BLaER1 treated with 17β-estradiol and CSF1 and Interleukin-3, amounts not matched to agents 10 nM and 100 nM (cell line): ENCODE measurements at regions not wholly inside any gene's neighbourhood (a gene's known extent, or its start where the extent isn't known, plus 50 kb on each side); places are given as distances from the start of the nearest gene placed in this dataset.

Source experiments
- H3K27ac ChIP-seq, 11 experiments: shearing (Covaris generic); formaldehyde crosslinking; 2 replicates each; pipeline ENCODE4 v1.8.1; 2022
- H3K27me3 ChIP-seq, 11 experiments: shearing (Covaris generic); formaldehyde crosslinking; 2 replicates each; pipeline ENCODE4 v1.8.1; 2022
- H3K36me3 ChIP-seq, 11 experiments: shearing (Covaris generic); formaldehyde crosslinking; 2 replicates each; pipeline ENCODE4 v1.8.1; 2022
- H3K4me1 ChIP-seq, 10 experiments: shearing (Covaris generic); formaldehyde crosslinking; 2 replicates each; pipeline ENCODE4 v1.8.1; 2022
- H3K4me2 ChIP-seq, 11 experiments: shearing (Covaris generic); formaldehyde crosslinking; 2 replicates each; pipeline ENCODE4 v1.8.1; 2022
- H3K4me3 ChIP-seq, 10 experiments: shearing (Covaris generic); formaldehyde crosslinking; 2 replicates each; pipeline ENCODE4 v1.8.1; 2022
- H3K9ac ChIP-seq, 11 experiments: shearing (Covaris generic); formaldehyde crosslinking; 2 replicates each; pipeline ENCODE4 v1.8.1; 2022
- H3K9me3 ChIP-seq, 11 experiments: shearing (Covaris generic); formaldehyde crosslinking; replicated peaks in 1 of 11; 2 replicates each; pipeline ENCODE4 v1.8.1; 2022
- H4K20me1 ChIP-seq, 11 experiments: shearing (Covaris generic); formaldehyde crosslinking; 2 replicates each; pipeline ENCODE4 v1.8.1; 2022
- Cebpa-rat ChIP-seq, 11 experiments: shearing (Covaris generic); IDR thresholded peaks; 2 replicates each; pipeline ENCODE4 v1.8.1; 2022

GRCh38 chr6:1479095-1479494 is 89.7 kb downstream of the FOXF2 start:
- Histone ChIP-seq H3K4me2 (no peak overlapping the region), H3K27ac (no peak overlapping the region)

GRCh38 chr6:1479601-1480221 is 90.3 kb downstream of the FOXF2 start:
- no peaks in the 10 kb centered on the region for H3K9me3 ChIP-seq
- no peak overlapping the region for H3K4me2 ChIP-seq
- no peaks in the 10 kb centered on the region for H3K36me3 ChIP-seq
- no peaks in the 10 kb centered on the region for H3K27me3 ChIP-seq
- no peak overlapping the region for H3K27ac ChIP-seq
- H3K4me1 ChIP-seq, result peaks cover 11 to 18% (median 15%) of the 10 kb centered on the region in 10 experiments
- no peak overlapping the region for H3K4me3 ChIP-seq
- no peak overlapping the region for H3K9ac ChIP-seq
- no peaks in the 10 kb centered on the region for H4K20me1 ChIP-seq
- TF ChIP-seq Cebpa-rat (IDR thresholded peaks at IDR 0.05), result no peak

More at GRCh38 chr6:1479095-1479494, 89.7 kb downstream of the FOXF2 start:
- TF ChIP-seq Cebpa-rat (IDR thresholded peaks at IDR 0.05), result no peak
- Histone ChIP-seq H3K9ac (no peak overlapping the region), H3K4me3 (no peak overlapping the region), H3K27me3 (no peaks in the 10 kb centered on the region), H3K9me3 (no peaks in the 10 kb centered on the region), H4K20me1 (no peaks in the 10 kb centered on the region), H3K4me1 (peaks cover 11 to 18% (median 15%) of the 10 kb centered on the region in 10 experiments), H3K36me3 (no peaks in the 10 kb centered on the region)

- H3K4me3 ChIP-seq, result no peak overlapping the region
- H3K27ac ChIP-seq, result no peak overlapping the region
- no peaks in the 10 kb centered on the region for H3K27me3 ChIP-seq
- peak overlapping the region in 4 of 11 experiments; percentile 17 to 72 (median 59); a peak in 3 of 22 replicates for H3K4me2 ChIP-seq
- peaks cover 11 to 18% (median 15%) of the 10 kb centered on the region in 10 experiments for H3K4me1 ChIP-seq
- TF ChIP-seq Cebpa-rat (IDR thresholded peaks at IDR 0.05), result no peak
- H3K9ac ChIP-seq, result no peak overlapping the region
- no peaks in the 10 kb centered on the region for H3K36me3 ChIP-seq
- H3K9me3 ChIP-seq, result no peaks in the 10 kb centered on the region
- H4K20me1 ChIP-seq, result no peaks in the 10 kb centered on the region
Observed at GRCh38 chr6:1481286-1481685, 91.9 kb downstream of the FOXF2 start.

GRCh38 chr6:1482381-1483166 is 93.2 kb downstream of the FOXF2 start:
- no peak for TF ChIP-seq Cebpa-rat (IDR thresholded peaks at IDR 0.05)
- Histone ChIP-seq H3K9me3 (no peaks in the 10 kb centered on the region), H3K4me3 (no peak overlapping the region), H4K20me1 (no peaks in the 10 kb centered on the region), H3K36me3 (no peaks in the 10 kb centered on the region), H3K27me3 (no peaks in the 10 kb centered on the region), H3K4me2 (peak overlapping the region; percentile 18 to 74 (median 54); a peak in 20 of 22 replicates), H3K4me1 (peaks cover 11 to 18% (median 15%) of the 10 kb centered on the region in 10 experiments), H3K9ac (no peak overlapping the region), H3K27ac (peak overlapping the region in 8 of 11 experiments; percentile 22 to 64 (median 50); a peak in 14 of 22 replicates)

GRCh38 chr6:1485678-1486077 is 96.3 kb downstream of the FOXF2 start:
- H3K9ac ChIP-seq, result no peak overlapping the region
- H3K27me3 ChIP-seq, result no peaks in the 10 kb centered on the region
- peaks cover 11 to 23% (median 16%) of the 10 kb centered on the region in 10 experiments for H3K4me1 ChIP-seq
- H4K20me1 ChIP-seq, result no peaks in the 10 kb centered on the region
- TF ChIP-seq Cebpa-rat (IDR thresholded peaks at IDR 0.05), result no peak
- H3K4me2 ChIP-seq, result 0 out of 22 replicates have a peak overlapping the region, but pooled peaks of 1 of the 11 experiments have one; percentile 11
- H3K36me3 ChIP-seq, result no peaks in the 10 kb centered on the region
- no peak overlapping the region for H3K4me3 ChIP-seq
- H3K27ac ChIP-seq, result no peak overlapping the region
- no peaks in the 10 kb centered on the region for H3K9me3 ChIP-seq

- TF ChIP-seq Cebpa-rat (IDR thresholded peaks at IDR 0.05), result no peak
- Histone ChIP-seq H3K27me3 (no peaks in the 10 kb centered on the region), H3K9ac (no peak overlapping the region), H3K27ac (no peak overlapping the region), H3K36me3 (no peaks in the 10 kb centered on the region), H3K4me3 (no peak overlapping the region), H3K4me1 (peaks cover 11 to 28% (median 16%) of the 10 kb centered on the region in 10 experiments), H4K20me1 (no peaks in the 10 kb centered on the region), H3K4me2 (no peak overlapping the region), H3K9me3 (no peaks in the 10 kb centered on the region)
Observed at GRCh38 chr6:1486387-1486786, 97.0 kb downstream of the FOXF2 start.

- peaks cover 7 to 19% (median 8%) of the 10 kb centered on the region in 10 experiments for H3K4me1 ChIP-seq
Observed at GRCh38 chr6:1487239-1487638, 97.9 kb downstream of the FOXF2 start.

DNA sequence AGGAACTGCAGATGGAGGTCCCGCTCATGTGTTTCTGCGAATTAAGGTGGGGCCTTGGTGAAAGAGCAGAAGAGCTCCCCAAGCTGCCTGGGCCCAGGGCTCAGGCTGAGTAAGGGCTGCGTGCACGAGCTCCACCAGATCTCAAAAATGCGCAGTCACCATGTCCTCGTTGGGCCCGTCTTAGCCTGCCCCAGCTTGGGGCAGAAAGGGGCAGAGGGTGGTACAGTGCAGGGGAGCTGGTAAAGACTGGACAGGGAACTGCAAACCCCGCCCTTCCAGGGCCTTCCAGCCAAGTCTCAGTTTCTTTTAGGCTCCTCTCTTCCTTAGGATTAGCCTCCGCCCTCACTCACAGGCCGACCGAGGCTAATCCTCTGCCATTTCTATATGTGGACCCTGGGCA is 101.6 kb downstream of the FOXF2 start:
- H4K20me1 ChIP-seq, result no peaks in the 10 kb centered on the region
- H3K36me3 ChIP-seq, result no peaks in the 10 kb centered on the region
- no peak overlapping the region for H3K9ac ChIP-seq
- H3K27me3 ChIP-seq, result no peaks in the 10 kb centered on the region
- H3K4me1 ChIP-seq, result peaks cover 0 to 11% (median 0%) of the 10 kb centered on the region in 10 experiments; a peak in 5 of 20 replicates
- H3K27ac ChIP-seq, result no peak overlapping the region
- TF ChIP-seq Cebpa-rat (IDR thresholded peaks at IDR 0.05), result no peak
- peaks cover 0 to 7% (median 4%) of the 10 kb centered on the region in 11 experiments; a peak in 11 of 22 replicates for H3K9me3 ChIP-seq
- H3K4me3 ChIP-seq, result no peak overlapping the region
- H3K4me2 ChIP-seq, result peak overlapping the region in 6 of 11 experiments; percentile 1 to 39 (median 24); a peak in 9 of 22 replicates

More at GRCh38 chr6:1487239-1487638, 97.9 kb downstream of the FOXF2 start:
- Histone ChIP-seq H3K4me3 (no peak overlapping the region), H3K36me3 (no peaks in the 10 kb centered on the region), H3K27ac (no peak overlapping the region), H3K9me3 (no peaks in the 10 kb centered on the region), H3K4me2 (no peak overlapping the region), H3K27me3 (no peaks in the 10 kb centered on the region), H3K9ac (no peak overlapping the region), H4K20me1 (no peaks in the 10 kb centered on the region)
- TF ChIP-seq Cebpa-rat (IDR thresholded peaks at IDR 0.05), result no peak

- TF ChIP-seq Cebpa-rat (IDR thresholded peaks at IDR 0.05), result no peak
- peaks cover 0 to 11% (median 0%) of the 10 kb centered on the region in 10 experiments; a peak in 5 of 20 replicates for H3K4me1 ChIP-seq
Observed at GRCh38 chr6:1491591-1492319, 102.4 kb downstream of the FOXF2 start.

More at GRCh38 chr6:1491591-1492319, 102.4 kb downstream of the FOXF2 start:
- Histone ChIP-seq H3K9ac (no peak overlapping the region), H3K9me3 (peaks cover 0 to 15% (median 5%) of the 10 kb centered on the region in 11 experiments; a peak in 11 of 22 replicates), H4K20me1 (no peaks in the 10 kb centered on the region), H3K36me3 (no peaks in the 10 kb centered on the region), H3K27ac (no peak overlapping the region), H3K27me3 (no peaks in the 10 kb centered on the region), H3K4me3 (no peak overlapping the region), H3K4me2 (peak overlapping the region in 1 of 11 experiments; percentile 29; a peak in 1 of 22 replicates)
